Transverse colon (tissue), 4 donors: ENCODE measurements at regions not wholly inside any gene's neighbourhood (a gene's known extent, or its start where the extent isn't known, plus 50 kb on each side); places are given as distances from the start of the nearest gene placed in this dataset.

Source experiments
- DNase-seq: peaks from one replicate; pipeline ENCODE4 v3.0.0-alpha.2; 2019
- H3K27ac ChIP-seq, 4 donors: fragments of 200-600 bp; sonication (generic); 2 replicates each; pipeline ENCODE4 v1.5.1; 2016 to 2018; ENCODE audit warnings: inconsistent platforms in 4 of 4
- H3K27me3 ChIP-seq: fragments of 200-600 bp; sonication (generic); 2 replicates; pipeline ENCODE4 v1.5.1; 2017; ENCODE audit warnings: inconsistent platforms
- H3K36me3 ChIP-seq, 4 donors: fragments of 200-600 bp; sonication (generic); 2 replicates each; pipeline ENCODE4 v1.5.1; 2017 to 2019; ENCODE audit warnings: inconsistent platforms in 4 of 4
- H3K4me1 ChIP-seq, 4 donors: fragments of 200-600 bp; sonication (generic); 2 replicates each; pipeline ENCODE4 v1.5.1; 2017 to 2020; ENCODE audit warnings: inconsistent platforms in 4 of 4
- H3K4me3 ChIP-seq, 4 donors: fragments of 200-600 bp; sonication (generic); 1 replicate in 1 of 4; 2 replicates in 3 of 4; pipeline versions ENCODE4 v1.5.1 to v1.6.1; 2017 to 2019; ENCODE audit warnings: inconsistent platforms in 4 of 4
- H3K9me3 ChIP-seq, 2 donors: fragments of 200-600 bp; sonication (generic); 2 replicates each; pipeline ENCODE4 v1.5.1; 2017 to 2019; ENCODE audit warnings: inconsistent platforms in 2 of 2
- CTCF ChIP-seq, 5 experiments: fragments of 200-600 bp in 3 of 5; fragments of 450-650 bp in 2 of 5; sonication (generic) in 3 of 5; IDR thresholded peaks; 1 replicate in 2 of 5; 2 replicates in 3 of 5; pipeline ENCODE4 v1.5.1; 2016 to 2017; ENCODE audit warnings: antibody characterized with exemption in 5 of 5, inconsistent platforms in 3 of 5, mild to moderate bottlenecking in 2 of 5, moderate library complexity in 1 of 5
- EP300 ChIP-seq: sonication (generic); formaldehyde crosslinking; IDR thresholded peaks from one replicate; pipeline ENCODE4 v1.6.1; 2017; ENCODE audit warnings: antibody characterized with exemption, low read depth
- POLR2A ChIP-seq: fragments of 450-650 bp; IDR thresholded peaks from one replicate; pipeline ENCODE4 v1.6.1; 2016; ENCODE audit warnings: antibody characterized with exemption, mild to moderate bottlenecking, moderate library complexity
- POLR2AphosphoS5 ChIP-seq, 3 donors: sonication (generic); formaldehyde crosslinking; IDR thresholded peaks; one replicate each; pipeline ENCODE4 v1.6.1; 2016; ENCODE audit warnings: antibody characterized with exemption in 3 of 3
- WGBS, 2 donors: methylation state at CpG; one replicate each; pipeline ENCODE4 v1.1.5; 2018; ENCODE audit warnings: low coverage in 1 of 2; 5-methylcytosine and 5-hydroxymethylcytosine counted together
- in situ Hi-C, 4 donors: fragments of 200-750 bp; cut with MboI; loops; one replicate each; pipeline versions ENCODE4 v1.15.0 to v1.15.1; 2017; ENCODE audit warnings: low sequenced_read_pairs in 3 of 4, low pct_ligation_motif_present in 1 of 4, low pct_unique_long_range_greater_than_20kb in 1 of 4
- intact Hi-C: fragments of 100-400 bp; cut with DNase I; formaldehyde crosslinking; loops from one replicate; pipeline ENCODE4 v1.15.1; 2023; ENCODE audit warnings: low total_unique reads

- TF ChIP-seq EP300, result no peak
- TF ChIP-seq POLR2A, result no peak
- TF ChIP-seq POLR2AphosphoS5 (IDR thresholded peaks at IDR 0.05), result no peak
- TF ChIP-seq CTCF (IDR thresholded peaks at IDR 0.05), result no peak
- WGBS, 2 donors, result 81 to 83% methylated on average over 8 to 11 of the region's 11 CpGs
- H3K4me1 ChIP-seq, result peaks cover 0 to 11% (median 9%) of the 10 kb centered on the region in 4 donors
- peaks cover 25% of the 10 kb centered on the region for H3K27me3 ChIP-seq
- no peak overlapping the region for H3K27ac ChIP-seq
- no peaks in the 10 kb centered on the region for H3K36me3 ChIP-seq
- H3K9me3 ChIP-seq, result no peaks in the 10 kb centered on the region
- H3K4me3 ChIP-seq, result no peak overlapping the region
- intact Hi-C loops (no loop called here), in situ Hi-C loops (no loop called here)
- DNase-seq, result no peak
These were observed 155.6 kb upstream of the GLI2 start for GRCh38 chr2:120579916-120580685.

- Histone ChIP-seq H3K4me3 (no peak overlapping the region), H3K36me3 (no peaks in the 10 kb centered on the region), H3K27ac (no peak overlapping the region), H3K9me3 (no peaks in the 10 kb centered on the region), H3K27me3 (peaks cover 30% of the 10 kb centered on the region), H3K4me1 (peaks cover 0 to 11% (median 9%) of the 10 kb centered on the region in 4 donors)
- WGBS, 2 donors, result 63 to 80% methylated on average over 1 to 16 of the region's 18 CpGs
- intact Hi-C loops (no loop called here), in situ Hi-C loops (no loop called here)
- TF ChIP-seq POLR2A (no peak), POLR2AphosphoS5 (IDR thresholded peaks at IDR 0.05) (no peak), EP300 (no peak), CTCF (IDR thresholded peaks at IDR 0.05) (no peak)
- no peak for DNase-seq
These were observed 155.0 kb upstream of the GLI2 start for GRCh38 chr2:120580709-120581108.

GRCh38 chr2:120583121-120583520 is 152.5 kb upstream of the GLI2 start:
- H3K27ac ChIP-seq, result no peak overlapping the region
- H3K9me3 ChIP-seq, result no peaks in the 10 kb centered on the region
- in situ Hi-C loops (no loop called here), intact Hi-C loops (no loop called here)
- no peak for TF ChIP-seq CTCF (IDR thresholded peaks at IDR 0.05)
- TF ChIP-seq EP300, result no peak
- TF ChIP-seq POLR2AphosphoS5 (IDR thresholded peaks at IDR 0.05), result no peak
- TF ChIP-seq POLR2A, result no peak
- H3K4me3 ChIP-seq, result no peak overlapping the region
- H3K4me1 ChIP-seq, result peaks cover 0 to 3% (median 0%) of the 10 kb centered on the region in 4 donors
- peaks cover 40% of the 10 kb centered on the region for H3K27me3 ChIP-seq
- 87 to 96% methylated on average over 5 of the region's 5 CpGs for WGBS, 2 donors
- no peaks in the 10 kb centered on the region for H3K36me3 ChIP-seq
- DNase-seq, result no peak

- in situ Hi-C loops, result no loop called here
- H3K9me3 ChIP-seq, result no peaks in the 10 kb centered on the region
- H3K4me1 ChIP-seq, result peaks cover 0 to 3% (median 0%) of the 10 kb centered on the region in 4 donors
- no peaks in the 10 kb centered on the region for H3K36me3 ChIP-seq
- DNase-seq, result no peak
- peaks cover 48% of the 10 kb centered on the region for H3K27me3 ChIP-seq
- no peak for TF ChIP-seq POLR2AphosphoS5 (IDR thresholded peaks at IDR 0.05)
- no peak for TF ChIP-seq EP300
- no peak for TF ChIP-seq CTCF (IDR thresholded peaks at IDR 0.05)
- no peak for TF ChIP-seq POLR2A
- H3K27ac ChIP-seq, result no peak overlapping the region
- WGBS, 2 donors, result 71 to 88% methylated on average over 1 of the region's 1 CpG
- no peak overlapping the region for H3K4me3 ChIP-seq
- intact Hi-C loops, result no loop called here
These were observed 151.7 kb upstream of the GLI2 start for GRCh38 chr2:120583851-120584570.
